K562 (cell line): ENCODE measurements at regions not wholly inside any gene's neighbourhood (a gene's known extent, or its start where the extent isn't known, plus 50 kb on each side); places are given as distances from the start of the nearest gene placed in this dataset.
A peak's percentile ranks its signal among the peaks of the same experiment; 100 is the strongest.

Experiments used
- CBFA2T3 ChIP-seq: fragments of 450-650 bp; IDR thresholded peaks from 2 replicates; pipeline ENCODE4 v1.6.1; 2017
- ELK1 ChIP-seq: sonication (generic); formaldehyde crosslinking; IDR thresholded peaks from 2 replicates; pipeline ENCODE4 v1.8.1; 2022; ENCODE audit warnings: missing genetic modification reagents
- EWSR1 ChIP-seq: fragments of 450-650 bp; IDR thresholded peaks from 2 replicates; pipeline ENCODE4 v1.6.1; 2018; ENCODE audit warnings: borderline replicate concordance, mild to moderate bottlenecking, low read depth, moderate library complexity; ENCODE audit not compliant: partially characterized antibody
- IRF9 ChIP-seq: fragments of 450-650 bp; IDR thresholded peaks from 2 replicates; pipeline ENCODE4 v1.6.1; 2016; ENCODE audit warnings: missing biosample characterization, missing genetic modification characterization
- MCM2 ChIP-seq: fragments of 450-650 bp; IDR thresholded peaks from 2 replicates; pipeline ENCODE4 v1.6.1; 2017; ENCODE audit warnings: low read depth, mild to moderate bottlenecking
- MED1 ChIP-seq: sonication (generic); formaldehyde crosslinking; IDR thresholded peaks from 2 replicates; pipeline ENCODE4 v1.8.1; 2023; ENCODE audit warnings: missing genetic modification reagents, borderline replicate concordance
- MEF2A ChIP-seq: IDR thresholded peaks from 2 replicates; pipeline ENCODE4 v1.6.1; 2011; ENCODE audit warnings: low read depth, mild to moderate bottlenecking, low read length, moderate library complexity; ENCODE audit not compliant: control insufficient read depth
- POU5F1 ChIP-seq: fragments of 150-350 bp; IDR thresholded peaks from 2 replicates; pipeline ENCODE4 v1.6.1; 2014; ENCODE audit warnings: borderline replicate concordance, low read length, low read depth, mild to moderate bottlenecking; ENCODE audit not compliant: partially characterized antibody
- PPARD ChIP-seq: fragments of 250-450 bp; sonication (Bioruptor Pico); IDR thresholded peaks from 2 replicates; pipeline ENCODE4 v1.8.0; 2022; ENCODE audit warnings: inconsistent platforms, mild to moderate bottlenecking, moderate library complexity
- SAFB ChIP-seq: fragments of 200-400 bp; formaldehyde crosslinking; IDR thresholded peaks from 2 replicates; pipeline ENCODE4 v1.6.1; 2017; ENCODE audit warnings: low read depth, low read length, borderline replicate concordance
- SMARCA4 ChIP-seq: fragments of 450-650 bp; IDR thresholded peaks from 2 replicates; pipeline ENCODE4 v1.6.1; 2016
- SP1 ChIP-seq: sonication (generic); formaldehyde crosslinking; IDR thresholded peaks from 2 replicates; pipeline ENCODE4 v1.8.1; 2022; ENCODE audit warnings: mild to moderate bottlenecking, missing genetic modification reagents
- TGIF2 ChIP-seq: sonication (generic); formaldehyde crosslinking; IDR thresholded peaks from 2 replicates; pipeline ENCODE4 v1.8.1; 2022; ENCODE audit warnings: mild to moderate bottlenecking, missing genetic modification reagents, moderate library complexity
- TSC22D4 ChIP-seq: fragments of 450-650 bp; IDR thresholded peaks from 2 replicates; pipeline ENCODE4 v1.6.1; 2016; ENCODE audit warnings: missing genetic modification characterization, missing biosample characterization, control low read depth
- USF1 ChIP-seq: sonication (generic); formaldehyde crosslinking; IDR thresholded peaks from 2 replicates; pipeline ENCODE4 v1.9.0; 2022; ENCODE audit warnings: mild to moderate bottlenecking, missing genetic modification reagents
- XRCC4 ChIP-seq: IDR thresholded peaks from one replicate; pipeline ENCODE4 v1.6.1; 2011; ENCODE audit not compliant: insufficient read depth, insufficient read length; ENCODE audit errors: extremely low read depth
- ZNF507 ChIP-seq: conservative IDR thresholded peaks from 2 replicates; pipeline ENCODE4 v1.6.1; 2017; ENCODE audit warnings: missing genetic modification characterization, missing compliant biosample characterization
- ZNF609 ChIP-seq: sonication (generic); formaldehyde crosslinking; IDR thresholded peaks from 2 replicates; pipeline ENCODE4 v1.8.1; 2023; ENCODE audit warnings: missing genetic modification reagents, mild to moderate bottlenecking, borderline replicate concordance

- no peak for TF ChIP-seq MEF2A
- no peak for TF ChIP-seq EWSR1
- TF ChIP-seq PPARD (CRISPR knock-in tag), result no peak
- TF ChIP-seq XRCC4, result no peak
- no peak for TF ChIP-seq MED1 (CRISPR knock-in tag)
- peak; percentile 87 for TF ChIP-seq CBFA2T3
- no peak for TF ChIP-seq TGIF2 (CRISPR knock-in tag)
- no peak for TF ChIP-seq SP1 (CRISPR knock-in tag)
- no peak for TF ChIP-seq POU5F1
- no peak for TF ChIP-seq USF1 (CRISPR knock-in tag)
- no peak for TF ChIP-seq MCM2
- TF ChIP-seq ELK1 (CRISPR knock-in tag), result no peak
- TF ChIP-seq SMARCA4, result peak; percentile 73
- TF ChIP-seq SAFB, result no peak
- no peak for TF ChIP-seq ZNF507 (tag)
- TF ChIP-seq TSC22D4 (tag), result no peak
- TF ChIP-seq ZNF609 (CRISPR knock-in tag), result no peak
- TF ChIP-seq IRF9 (tag), result no peak
These were observed 267.8 kb upstream of the TRIB2 start (continued) for GRCh38 chr2:12448846-12449505.
